ENCODE measurements at regions not wholly inside any gene's neighbourhood (a gene's known extent, or its start where the extent isn't known, plus 50 kb on each side); places are given as distances from the start of the nearest gene placed in this dataset.

- no peaks in the 10 kb centered on the region for H3K36me3 ChIP-seq
Observed at GRCh38 chr3:118369892-118370491, 664.7 kb downstream of the IGSF11 start.

GRCh38 chr3:118380576-118380975 is 654.1 kb downstream of the IGSF11 start:
- H3K4me1 ChIP-seq, result no peaks in the 10 kb centered on the region
- 28 to 46% methylated on average over 2 of the region's 2 CpGs for WGBS, 2 donors (ENCODE audit: low coverage in 1 of 2)
- no peak for ATAC-seq
- H3K27me3 ChIP-seq, result no peaks in the 10 kb centered on the region
- no peak overlapping the region for H3K27ac ChIP-seq
- H3K4me3 ChIP-seq, result no peak overlapping the region
- no peak for TF ChIP-seq EP300 (IDR thresholded peaks at IDR 0.05)
- TF ChIP-seq CTCF (IDR thresholded peaks at IDR 0.05), result no peak
- no peak for TF ChIP-seq POLR2AphosphoS5 (IDR thresholded peaks at IDR 0.05)
- H3K9me3 ChIP-seq, result no peaks in the 10 kb centered on the region
- H3K36me3 ChIP-seq, result no peaks in the 10 kb centered on the region

More at GRCh38 chr3:118369892-118370491, 664.7 kb downstream of the IGSF11 start:
- 81 to 100% methylated on average over 3 to 4 of the region's 4 CpGs for WGBS, 2 donors (ENCODE audit: low coverage in 1 of 2)
- Histone ChIP-seq H3K4me3 (no peak overlapping the region), H3K27ac (no peak overlapping the region), H3K4me1 (no peaks in the 10 kb centered on the region), H3K9me3 (peaks cover 0 to 21% (median 0%) of the 10 kb centered on the region in 3 donors), H3K27me3 (no peaks in the 10 kb centered on the region)
- ATAC-seq, result no peak
- no peak for TF ChIP-seq EP300 (IDR thresholded peaks at IDR 0.05)
- no peak for TF ChIP-seq POLR2AphosphoS5 (IDR thresholded peaks at IDR 0.05)
- TF ChIP-seq CTCF (IDR thresholded peaks at IDR 0.05), result no peak
- no peak for TF ChIP-seq POLR2A (IDR thresholded peaks at IDR 0.05)

GRCh38 chr3:118396491-118396890 is 638.2 kb downstream of the IGSF11 start:
- no peak overlapping the region for H3K27ac ChIP-seq
- H3K4me3 ChIP-seq, result no peak overlapping the region
- TF ChIP-seq POLR2AphosphoS5 (IDR thresholded peaks at IDR 0.05) (no peak), POLR2A (IDR thresholded peaks at IDR 0.05) (no peak), EP300 (IDR thresholded peaks at IDR 0.05) (no peak), CTCF (IDR thresholded peaks at IDR 0.05) (no peak)
- no peak for ATAC-seq
- no peaks in the 10 kb centered on the region for H3K9me3 ChIP-seq
- WGBS, 2 donors (ENCODE audit: low coverage in 1 of 2), result 33% methylated on average over 1 of the region's 1 CpG; no CpG with 5 or more reads in 1 of the 2 donors
- no peaks in the 10 kb centered on the region for H3K36me3 ChIP-seq
- no peaks in the 10 kb centered on the region for H3K27me3 ChIP-seq
- H3K4me1 ChIP-seq, result no peaks in the 10 kb centered on the region

GRCh38 chr3:118400086-118400485 is 634.6 kb downstream of the IGSF11 start:
- Histone ChIP-seq H3K27ac (no peak overlapping the region), H3K4me3 (no peak overlapping the region), H3K36me3 (no peaks in the 10 kb centered on the region), H3K27me3 (no peaks in the 10 kb centered on the region), H3K9me3 (no peaks in the 10 kb centered on the region), H3K4me1 (no peaks in the 10 kb centered on the region)
- WGBS, 2 donors (ENCODE audit: low coverage in 1 of 2), result 69 to 81% methylated on average over 2 of the region's 2 CpGs
- no peak for TF ChIP-seq EP300 (IDR thresholded peaks at IDR 0.05)
- no peak for TF ChIP-seq CTCF (IDR thresholded peaks at IDR 0.05)
- TF ChIP-seq POLR2A (IDR thresholded peaks at IDR 0.05), result no peak
- TF ChIP-seq POLR2AphosphoS5 (IDR thresholded peaks at IDR 0.05), result no peak
- no peak for ATAC-seq

GRCh38 chr3:118400886-118401285 is 633.8 kb downstream of the IGSF11 start:
- Histone ChIP-seq H3K27me3 (no peaks in the 10 kb centered on the region), H3K4me1 (no peaks in the 10 kb centered on the region), H3K36me3 (no peaks in the 10 kb centered on the region), H3K27ac (no peak overlapping the region), H3K9me3 (no peaks in the 10 kb centered on the region), H3K4me3 (no peak overlapping the region)
- TF ChIP-seq POLR2A (IDR thresholded peaks at IDR 0.05) (no peak), POLR2AphosphoS5 (IDR thresholded peaks at IDR 0.05) (no peak), EP300 (IDR thresholded peaks at IDR 0.05) (no peak), CTCF (IDR thresholded peaks at IDR 0.05) (no peak)
- ATAC-seq, result no peak
- WGBS, 2 donors (ENCODE audit: low coverage in 1 of 2), result 33 to 57% methylated on average over 1 of the region's 1 CpG
